ENCODE measurements at regions not wholly inside any gene's neighbourhood (a gene's known extent, or its start where the extent isn't known, plus 50 kb on each side); places are given as distances from the start of the nearest gene placed in this dataset.

- ChIA-PET CTCF (ENCODE audit: low intra/inter-chr PET ratio, low total read pairs) (no interaction called here), POLR2A (no interaction called here)
- no peak overlapping the region for H3K9ac ChIP-seq (ENCODE audit: insufficient read depth, low read depth, low read length)
- no peaks in the 10 kb centered on the region for H4K20me1 ChIP-seq (ENCODE audit: insufficient read depth, low read length)
- BruUV-seq (replicated peaks), result no TSS peak
- no peaks in the 10 kb centered on the region for H3K36me3 ChIP-seq (replicated peaks in 1 of 2; ENCODE audit: control insufficient read depth in 1 of 2, insufficient read depth in 2 of 2, low read length in 2 of 2)
- intact Hi-C loops (cut with micrococcal nuclease; ENCODE audit: unreplicated experiment), result no loop called here
- no peak overlapping the region for H3K27ac ChIP-seq (ENCODE audit: extremely low read length, insufficient read depth, low read length)
- H3K4me2 ChIP-seq (ENCODE audit: low read depth, low read length), result no peak overlapping the region
- ATAC-seq, result no peak
- in situ Hi-C loops (cut with HindIII; ENCODE audit: extremely low pct_ligation_motif_present, low pct_unique_long_range_greater_than_20kb), result no loop called here
- FAIRE-seq, result no peak
- H2AFZ ChIP-seq (ENCODE audit: low read length), result no peak overlapping the region
- H3K79me2 ChIP-seq (ENCODE audit: insufficient read depth, low read length), result no peaks in the 10 kb centered on the region
- H3K9me3 ChIP-seq (ENCODE audit: low read length), result no peaks in the 10 kb centered on the region
- no peak overlapping the region for H3K4me3 ChIP-seq (replicated peaks in 1 of 3; ENCODE audit: insufficient read depth in 1 of 3, low read depth in 2 of 3, low read length in 3 of 3)
- DNase-seq (ENCODE audit: low spot score), result no peak
- TF ChIP-seq FOXK1 (CRISPR knock-in tag; IDR thresholded peaks at IDR 0.05; ENCODE audit: borderline replicate concordance, low read depth) (no peak), KLF11 (CRISPR knock-in tag; IDR thresholded peaks at IDR 0.05) (no peak), HOXA7 (CRISPR knock-in tag; IDR thresholded peaks at IDR 0.05) (no peak), ZNF230 (CRISPR knock-in tag; IDR thresholded peaks at IDR 0.05) (no peak)
- H3K4me1 ChIP-seq (ENCODE audit: insufficient read depth, low read length), result no peaks in the 10 kb centered on the region
- H3K27me3 ChIP-seq (ENCODE audit: control insufficient read depth in 1 of 2, insufficient read depth in 2 of 2, low read length in 2 of 2), result no peaks in the 10 kb centered on the region
Measured at GRCh38 chr18:34511879-34512278, 198.2 kb upstream of the DTNA start.

- Histone ChIP-seq H3K27me3 (ENCODE audit: control insufficient read depth in 1 of 2, insufficient read depth in 2 of 2, low read length in 2 of 2) (no peaks in the 10 kb centered on the region), H3K4me2 (ENCODE audit: low read depth, low read length) (no peak overlapping the region), H3K79me2 (ENCODE audit: insufficient read depth, low read length) (no peaks in the 10 kb centered on the region), H3K9ac (ENCODE audit: insufficient read depth, low read depth, low read length) (no peak overlapping the region), H2AFZ (ENCODE audit: low read length) (no peak overlapping the region), H4K20me1 (ENCODE audit: insufficient read depth, low read length) (no peaks in the 10 kb centered on the region), H3K4me1 (ENCODE audit: insufficient read depth, low read length) (no peaks in the 10 kb centered on the region), H3K9me3 (ENCODE audit: low read length) (no peaks in the 10 kb centered on the region), H3K4me3 (replicated peaks in 1 of 3; ENCODE audit: insufficient read depth in 1 of 3, low read depth in 2 of 3, low read length in 3 of 3) (no peak overlapping the region), H3K27ac (ENCODE audit: extremely low read length, insufficient read depth, low read length) (no peak overlapping the region), H3K36me3 (replicated peaks in 1 of 2; ENCODE audit: control insufficient read depth in 1 of 2, insufficient read depth in 2 of 2, low read length in 2 of 2) (no peaks in the 10 kb centered on the region)
- ATAC-seq, result no peak
- no peak for FAIRE-seq
- 80% methylated on average over 1 of the region's 1 CpG for WGBS (ENCODE audit: low lambda C conversion rate)
- intact Hi-C loops (cut with micrococcal nuclease; ENCODE audit: unreplicated experiment), result no loop called here
- BruUV-seq (replicated peaks), result no TSS peak
- CTCF ChIA-PET (ENCODE audit: low intra/inter-chr PET ratio, low total read pairs), result no interaction called here
- in situ Hi-C loops (cut with HindIII; ENCODE audit: extremely low pct_ligation_motif_present, low pct_unique_long_range_greater_than_20kb), result no loop called here
- POLR2A ChIA-PET, result no interaction called here
- no peak for TF ChIP-seq ZNF770 (CRISPR knock-in tag; IDR thresholded peaks at IDR 0.05)
- no peak for TF ChIP-seq ZNF672 (CRISPR knock-in tag; IDR thresholded peaks at IDR 0.05)
- TF ChIP-seq ZNF292 (CRISPR knock-in tag; IDR thresholded peaks at IDR 0.05; ENCODE audit: borderline replicate concordance, low read depth), result no peak
- no peak for TF ChIP-seq ZNF274 (CRISPR knock-in tag; IDR thresholded peaks at IDR 0.05)
- no peak for TF ChIP-seq ZNF20 (CRISPR knock-in tag; IDR thresholded peaks at IDR 0.05)
- DNase-seq (ENCODE audit: low spot score), result no peak
Measured at GRCh38 chr18:34514238-34514637, 195.9 kb upstream of the DTNA start.
